ENCODE measurements at regions not wholly inside any gene's neighbourhood (a gene's known extent, or its start where the extent isn't known, plus 50 kb on each side); places are given as distances from the start of the nearest gene placed in this dataset.
"Not testable (repeated sequence)": the region's sequence is repeated elsewhere in the genome, so short reads cannot be mapped to it uniquely, and the experiment has no call there.

- no peak for DNase-seq (ENCODE audit: low read depth in 4 of 4, low spot score in 3 of 4)
Measured at GRCh38 chr3:30408105-30408557, 198.3 kb upstream of the TGFBR2 start.

- DNase-seq (ENCODE audit: low read depth in 4 of 4, low spot score in 3 of 4): no peak
Measured at GRCh38 chr3:30418443-30418842, 188.0 kb upstream of the TGFBR2 start.

GRCh38 chr3:30421266-30421665, 185.1 kb upstream of the TGFBR2 start:
- DNase-seq (ENCODE audit: low read depth in 4 of 4, low spot score in 3 of 4): no peak

GRCh38 chr3:30426293-30426993, 180.0 kb upstream of the TGFBR2 start:
- no peak for DNase-seq (ENCODE audit: low read depth in 4 of 4, low spot score in 3 of 4)

GRCh38 chr3:30428251-30428650, 178.2 kb upstream of the TGFBR2 start:
- DNase-seq (ENCODE audit: low read depth in 4 of 4, low spot score in 3 of 4): no peak

- no peak for DNase-seq (ENCODE audit: low read depth in 4 of 4, low spot score in 3 of 4)
Measured at GRCh38 chr3:30435861-30436331, 170.5 kb upstream of the TGFBR2 start.

- peak in 2 of 4 donors; percentile 26 to 45 for DNase-seq (ENCODE audit: low read depth in 4 of 4, low spot score in 3 of 4)
Measured at GRCh38 chr3:30437171-30437601, 169.2 kb upstream of the TGFBR2 start.

GRCh38 chr3:30438126-30438525, 168.3 kb upstream of the TGFBR2 start:
- no peak for DNase-seq (ENCODE audit: low read depth in 4 of 4, low spot score in 3 of 4)

- no peak for DNase-seq (ENCODE audit: low read depth in 4 of 4, low spot score in 3 of 4)
Measured at GRCh38 chr3:30439451-30440053, 166.8 kb upstream of the TGFBR2 start.

GRCh38 chr3:30440147-30440604, 166.2 kb upstream of the TGFBR2 start:
- no peak for DNase-seq (ENCODE audit: low read depth in 4 of 4, low spot score in 3 of 4)

GRCh38 chr3:30440880-30441279, 165.5 kb upstream of the TGFBR2 start:
- no peak for DNase-seq (ENCODE audit: low read depth in 4 of 4, low spot score in 3 of 4)

- DNase-seq (ENCODE audit: low read depth in 4 of 4, low spot score in 3 of 4): no peak
Measured at GRCh38 chr3:30443756-30444673, 162.4 kb upstream of the TGFBR2 start.

GRCh38 chr3:30448450-30449289, 157.7 kb upstream of the TGFBR2 start:
- no peak for DNase-seq (ENCODE audit: low read depth in 4 of 4, low spot score in 3 of 4)

GRCh38 chr3:30449290-30449632, 157.1 kb upstream of the TGFBR2 start:
- no peak for DNase-seq (ENCODE audit: low read depth in 4 of 4, low spot score in 3 of 4)

- no peak for DNase-seq (ENCODE audit: low read depth in 4 of 4, low spot score in 3 of 4)
Measured at GRCh38 chr3:30452446-30452845, 154.0 kb upstream of the TGFBR2 start.

- DNase-seq (ENCODE audit: low read depth in 4 of 4, low spot score in 3 of 4): no peak
Measured at GRCh38 chr3:30453360-30454039, 152.9 kb upstream of the TGFBR2 start.

- no peak for DNase-seq (ENCODE audit: low read depth in 4 of 4, low spot score in 3 of 4)
Measured at GRCh38 chr3:30454636-30455035, 151.8 kb upstream of the TGFBR2 start.

GRCh38 chr3:30455112-30455511, 151.3 kb upstream of the TGFBR2 start:
- DNase-seq (ENCODE audit: low read depth in 4 of 4, low spot score in 3 of 4): not testable (repeated sequence)

GRCh38 chr3:30455840-30456239, 150.6 kb upstream of the TGFBR2 start:
- no peak for DNase-seq (ENCODE audit: low read depth in 4 of 4, low spot score in 3 of 4)

- no peak for DNase-seq (ENCODE audit: low read depth in 4 of 4, low spot score in 3 of 4)
Measured at GRCh38 chr3:30456264-30456663, 150.1 kb upstream of the TGFBR2 start.
